Neural cell (in vitro differentiated cells): ENCODE measurements at regions not wholly inside any gene's neighbourhood (a gene's known extent, or its start where the extent isn't known, plus 50 kb on each side); places are given as distances from the start of the nearest gene placed in this dataset.

Experiments used
- H2AFZ ChIP-seq: fragments of 200-600, 300-800 bp; sonication (generic), shearing (Covaris generic); 2 replicates; pipeline ENCODE4 v1.6.0; 2014; ENCODE audit warnings: low read depth, mild to moderate bottlenecking, antibody characterized with exemption, low read length, moderate library complexity
- H3F3A ChIP-seq: fragments of 200-600 bp; shearing (Covaris generic); 2 replicates; pipeline ENCODE4 v1.6.1; 2016; ENCODE audit warnings: mild to moderate bottlenecking, moderate library complexity, mixed read lengths, antibody characterized with exemption, low read length; ENCODE audit not compliant: insufficient read depth, poor library complexity, severe bottlenecking
- H3K27ac ChIP-seq: fragments of 200-600, 300-800 bp; sonication (generic), shearing (Covaris generic); 2 replicates; pipeline ENCODE4 v1.5.1; 2014; ENCODE audit warnings: mild to moderate bottlenecking, low read length, moderate library complexity
- H3K27me3 ChIP-seq: fragments of 300-800, 200-600 bp; sonication (generic), shearing (Covaris generic); 2 replicates; pipeline ENCODE4 v1.6.0; 2014; ENCODE audit warnings: mild to moderate bottlenecking, low read depth, low read length, moderate library complexity; ENCODE audit not compliant: insufficient read depth
- H3K36me3 ChIP-seq: fragments of 300-800, 200-600 bp; sonication (generic), shearing (Covaris generic); 2 replicates; pipeline ENCODE4 v1.5.1; 2014; ENCODE audit warnings: mild to moderate bottlenecking, antibody characterized with exemption, low read length, moderate library complexity; ENCODE audit not compliant: insufficient read depth
- H3K4me2 ChIP-seq: fragments of 300-800, 200-600 bp; sonication (generic), shearing (Covaris generic); 2 replicates; pipeline ENCODE4 v1.6.0; 2014; ENCODE audit warnings: mild to moderate bottlenecking, low read length
- H3K4me3 ChIP-seq: fragments of 300-800, 200-600 bp; sonication (generic), shearing (Covaris generic); 2 replicates; pipeline ENCODE4 v1.5.1; 2014; ENCODE audit warnings: mild to moderate bottlenecking, low read length, moderate library complexity
- H3K79me2 ChIP-seq: fragments of 200-600 bp; shearing (Covaris generic); replicated peaks from 2 replicates; pipeline ENCODE4 v1.6.0; 2014; ENCODE audit warnings: mild to moderate bottlenecking, low read length, moderate library complexity; ENCODE audit not compliant: insufficient read depth
- H3K9ac ChIP-seq: fragments of 300-800, 200-600 bp; sonication (generic), shearing (Covaris generic); 2 replicates; pipeline ENCODE4 v1.6.1; 2016; ENCODE audit warnings: mild to moderate bottlenecking, low read length, mixed read lengths
- H3K9me2 ChIP-seq: fragments of 200-600 bp; shearing (Covaris generic); 2 replicates; pipeline ENCODE4 v1.6.1; 2016; ENCODE audit warnings: mild to moderate bottlenecking, low read length, mixed read lengths; ENCODE audit not compliant: insufficient read depth
- H3K9me3 ChIP-seq: fragments of 200-600, 300-800 bp; sonication (generic), shearing (Covaris generic); 2 replicates; pipeline ENCODE4 v1.6.1; 2016; ENCODE audit warnings: mild to moderate bottlenecking, mixed run types, low read length, moderate library complexity, mixed read lengths
- H4K20me1 ChIP-seq: fragments of 200-600 bp; shearing (Covaris generic); 2 replicates; pipeline ENCODE4 v1.6.1; 2016; ENCODE audit warnings: mild to moderate bottlenecking, mixed run types; ENCODE audit not compliant: insufficient read depth
- CTCF ChIP-seq: fragments of 450-650 bp; IDR thresholded peaks from 2 replicates; pipeline ENCODE4 v1.5.1; 2014; ENCODE audit warnings: antibody characterized with exemption, mild to moderate bottlenecking, moderate library complexity; ENCODE audit not compliant: poor library complexity, severe bottlenecking
- EP300 ChIP-seq: fragments of 450-650 bp; conservative IDR thresholded peaks from 2 replicates; pipeline ENCODE4 v1.6.1; 2014; ENCODE audit warnings: antibody characterized with exemption, mild to moderate bottlenecking, moderate library complexity; ENCODE audit not compliant: poor library complexity, severe bottlenecking
- EZH2 ChIP-seq: fragments of 200-600, 300-800 bp; shearing (Covaris generic), sonication (generic); IDR thresholded peaks from 2 replicates; pipeline ENCODE4 v1.6.1; 2014; ENCODE audit warnings: antibody characterized with exemption, low read length, borderline replicate concordance, mild to moderate bottlenecking; ENCODE audit not compliant: insufficient read depth, poor library complexity, severe bottlenecking
- MXI1 ChIP-seq: fragments of 450-650 bp; conservative IDR thresholded peaks from 2 replicates; pipeline ENCODE4 v1.6.1; 2014; ENCODE audit warnings: antibody characterized with exemption, mild to moderate bottlenecking; ENCODE audit not compliant: poor library complexity, severe bottlenecking
- POLR2AphosphoS5 ChIP-seq: IDR thresholded peaks from 2 replicates; pipeline ENCODE4 v1.6.1; 2012
- RAD21 ChIP-seq: fragments of 450-650 bp; conservative IDR thresholded peaks from 2 replicates; pipeline ENCODE4 v1.6.1; 2014; ENCODE audit warnings: antibody characterized with exemption, mild to moderate bottlenecking, moderate library complexity
- REST ChIP-seq: IDR thresholded peaks from 2 replicates; pipeline ENCODE4 v1.6.1; 2012; ENCODE audit warnings: borderline replicate concordance
- SMC3 ChIP-seq: fragments of 450-650 bp; conservative IDR thresholded peaks from 2 replicates; pipeline ENCODE4 v1.6.1; 2014; ENCODE audit warnings: antibody characterized with exemption, mild to moderate bottlenecking, moderate library complexity; ENCODE audit not compliant: poor library complexity
- TAF1 ChIP-seq: IDR thresholded peaks from 2 replicates; pipeline ENCODE4 v1.6.1; 2012; ENCODE audit warnings: low read depth

DNA sequence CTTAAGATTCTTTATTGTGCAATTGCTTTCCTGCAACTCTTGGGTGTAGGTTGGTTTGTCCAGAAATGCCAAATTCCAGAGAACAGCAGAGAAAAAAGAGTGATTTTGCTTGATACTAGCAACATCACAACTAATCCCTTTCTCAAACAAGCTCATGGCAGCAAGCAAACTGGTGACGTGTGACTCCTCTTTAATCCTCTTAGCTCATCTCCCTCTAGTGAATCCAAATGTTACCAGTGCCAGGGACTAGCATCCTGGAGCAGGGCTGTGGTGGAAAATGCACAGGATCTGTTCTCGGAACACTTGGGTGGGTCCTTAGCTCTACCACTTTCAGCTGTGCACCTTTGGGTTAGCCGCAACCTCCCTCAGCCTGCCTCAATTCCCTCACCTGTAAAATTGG, 204.0 kb upstream of the CCL2 start:
- Histone ChIP-seq H3K9ac (no peak overlapping the region), H3K9me3 (no peaks in the 10 kb centered on the region), H4K20me1 (no peaks in the 10 kb centered on the region), H3F3A (no peaks in the 10 kb centered on the region), H2AFZ (no peak overlapping the region), H3K4me2 (no peak overlapping the region), H3K79me2 (no peaks in the 10 kb centered on the region), H3K27ac (no peak overlapping the region), H3K36me3 (no peaks in the 10 kb centered on the region), H3K4me3 (no peak overlapping the region), H3K27me3 (no peaks in the 10 kb centered on the region), H3K9me2 (no peaks in the 10 kb centered on the region)
- TF ChIP-seq EP300 (no peak), CTCF (no peak), RAD21 (no peak), MXI1 (no peak), SMC3 (no peak), EZH2 (no peak), REST (no peak), POLR2AphosphoS5 (no peak), TAF1 (no peak)

GRCh38 chr17:34054495-34054894, 200.6 kb upstream of the CCL2 start:
- no peaks in the 10 kb centered on the region for H3K9me3 ChIP-seq
- H3K36me3 ChIP-seq = no peaks in the 10 kb centered on the region
- H3K4me2 ChIP-seq = no peak overlapping the region
- no peak overlapping the region for H3K4me3 ChIP-seq
- no peak for TF ChIP-seq TAF1
- TF ChIP-seq SMC3 = no peak
- no peak for TF ChIP-seq EZH2
- no peak for TF ChIP-seq REST
- no peak for TF ChIP-seq CTCF
- no peak for TF ChIP-seq MXI1
- TF ChIP-seq POLR2AphosphoS5 = no peak
- TF ChIP-seq EP300 = no peak
- TF ChIP-seq RAD21 = no peak
- no peaks in the 10 kb centered on the region for H3K9me2 ChIP-seq
- no peak overlapping the region for H3K9ac ChIP-seq
- H3K79me2 ChIP-seq = no peaks in the 10 kb centered on the region
- H3K27ac ChIP-seq = no peak overlapping the region
- no peaks in the 10 kb centered on the region for H3F3A ChIP-seq
- H4K20me1 ChIP-seq = no peaks in the 10 kb centered on the region
- no peaks in the 10 kb centered on the region for H3K27me3 ChIP-seq
- H2AFZ ChIP-seq = no peak overlapping the region
